ENCODE measurements at regions not wholly inside any gene's neighbourhood (a gene's known extent, or its start where the extent isn't known, plus 50 kb on each side); places are given as distances from the start of the nearest gene placed in this dataset.

- DNase-seq (ENCODE audit: insufficient read length, low spot score, missing footprints), result no peak
- no peak for TF ChIP-seq CTCF (IDR thresholded peaks at IDR 0.05; ENCODE audit: extremely low read depth, low read depth, low read length)
- no peak overlapping the region for H3K27ac ChIP-seq (ENCODE audit: low read depth, low read length)
- H3K4me2 ChIP-seq (ENCODE audit: insufficient read depth, low read length), result no peak overlapping the region
- peaks cover 2% of the 10 kb centered on the region for H3K9me3 ChIP-seq (ENCODE audit: low read depth, low read length)
- H3K4me3 ChIP-seq (ENCODE audit: insufficient read depth, low read length), result no peak overlapping the region
- no peaks in the 10 kb centered on the region for H3K36me3 ChIP-seq (ENCODE audit: insufficient read depth, low read length)
- H3K27me3 ChIP-seq (ENCODE audit: insufficient read depth, low read length), result no peaks in the 10 kb centered on the region
- H3K4me1 ChIP-seq (ENCODE audit: insufficient read depth, low read length), result no peaks in the 10 kb centered on the region
- no peak overlapping the region for H2AFZ ChIP-seq (ENCODE audit: low read length)
- H4K20me1 ChIP-seq (ENCODE audit: insufficient read depth, low read length), result no peaks in the 10 kb centered on the region
- H3K79me2 ChIP-seq (ENCODE audit: insufficient read depth, low read length), result no peaks in the 10 kb centered on the region
Measured at GRCh38 chr18:1408376-1408775, 503.7 kb downstream of the ADCYAP1 start.

GRCh38 chr18:1412655-1413322 is 508.1 kb downstream of the ADCYAP1 start:
- no peak overlapping the region for H2AFZ ChIP-seq (ENCODE audit: low read length)
- H3K4me2 ChIP-seq (ENCODE audit: insufficient read depth, low read length), result no peak overlapping the region
- no peaks in the 10 kb centered on the region for H3K27me3 ChIP-seq (ENCODE audit: insufficient read depth, low read length)
- H3K27ac ChIP-seq (ENCODE audit: low read depth, low read length), result no peak overlapping the region
- H3K4me1 ChIP-seq (ENCODE audit: insufficient read depth, low read length), result no peaks in the 10 kb centered on the region
- H3K9me3 ChIP-seq (ENCODE audit: low read depth, low read length), result peaks cover 2% of the 10 kb centered on the region
- H3K4me3 ChIP-seq (ENCODE audit: insufficient read depth, low read length), result no peak overlapping the region
- DNase-seq (ENCODE audit: insufficient read length, low spot score, missing footprints), result no peak
- no peaks in the 10 kb centered on the region for H3K36me3 ChIP-seq (ENCODE audit: insufficient read depth, low read length)
- no peak for TF ChIP-seq CTCF (IDR thresholded peaks at IDR 0.05; ENCODE audit: extremely low read depth, low read depth, low read length)
- H3K79me2 ChIP-seq (ENCODE audit: insufficient read depth, low read length), result no peaks in the 10 kb centered on the region
- no peaks in the 10 kb centered on the region for H4K20me1 ChIP-seq (ENCODE audit: insufficient read depth, low read length)

- no peak for TF ChIP-seq CTCF (IDR thresholded peaks at IDR 0.05; ENCODE audit: extremely low read depth, low read depth, low read length)
- no peak for DNase-seq (ENCODE audit: insufficient read length, low spot score, missing footprints)
- no peaks in the 10 kb centered on the region for H3K79me2 ChIP-seq (ENCODE audit: insufficient read depth, low read length)
Measured at GRCh38 chr18:1413323-1413675, 508.6 kb downstream of the ADCYAP1 start.

DNA sequence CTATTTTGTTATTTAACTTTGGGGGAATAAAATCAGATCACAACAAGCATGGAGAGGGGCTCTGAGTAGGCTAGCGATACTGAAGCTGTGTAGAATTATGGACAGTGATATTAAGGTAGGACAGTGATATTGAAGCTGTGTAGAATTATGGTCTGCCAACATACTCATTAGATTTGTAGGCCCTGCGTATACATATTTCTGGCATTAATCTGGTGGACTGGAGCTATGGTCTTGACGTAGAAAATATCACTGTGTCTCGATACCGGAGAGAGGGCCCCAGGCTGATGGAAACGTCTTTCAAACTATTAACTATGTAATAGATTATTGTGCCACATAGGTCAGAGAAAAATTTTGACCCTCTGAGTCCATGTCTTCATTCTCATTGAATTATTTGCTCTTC is 511.4 kb downstream of the ADCYAP1 start:
- Histone ChIP-seq H2AFZ (ENCODE audit: low read length) (no peak overlapping the region), H4K20me1 (ENCODE audit: insufficient read depth, low read length) (no peaks in the 10 kb centered on the region), H3K4me1 (ENCODE audit: insufficient read depth, low read length) (no peaks in the 10 kb centered on the region), H3K9me3 (ENCODE audit: low read depth, low read length) (peaks cover 2% of the 10 kb centered on the region), H3K27me3 (ENCODE audit: insufficient read depth, low read length) (no peaks in the 10 kb centered on the region), H3K79me2 (ENCODE audit: insufficient read depth, low read length) (no peaks in the 10 kb centered on the region), H3K4me2 (ENCODE audit: insufficient read depth, low read length) (no peak overlapping the region), H3K4me3 (ENCODE audit: insufficient read depth, low read length) (no peak overlapping the region), H3K27ac (ENCODE audit: low read depth, low read length) (no peak overlapping the region), H3K36me3 (ENCODE audit: insufficient read depth, low read length) (no peaks in the 10 kb centered on the region)
- no peak for DNase-seq (ENCODE audit: insufficient read length, low spot score, missing footprints)
- no peak for TF ChIP-seq CTCF (IDR thresholded peaks at IDR 0.05; ENCODE audit: extremely low read depth, low read depth, low read length)

More at GRCh38 chr18:1413323-1413675, 508.6 kb downstream of the ADCYAP1 start:
- Histone ChIP-seq H3K36me3 (ENCODE audit: insufficient read depth, low read length) (no peaks in the 10 kb centered on the region), H2AFZ (ENCODE audit: low read length) (no peak overlapping the region), H3K4me1 (ENCODE audit: insufficient read depth, low read length) (no peaks in the 10 kb centered on the region), H3K27me3 (ENCODE audit: insufficient read depth, low read length) (no peaks in the 10 kb centered on the region), H3K4me3 (ENCODE audit: insufficient read depth, low read length) (no peak overlapping the region), H3K4me2 (ENCODE audit: insufficient read depth, low read length) (no peak overlapping the region), H3K27ac (ENCODE audit: low read depth, low read length) (no peak overlapping the region), H3K9me3 (ENCODE audit: low read depth, low read length) (peaks cover 2% of the 10 kb centered on the region), H4K20me1 (ENCODE audit: insufficient read depth, low read length) (no peaks in the 10 kb centered on the region)

All from osteoblast (primary cell).